Prostate gland (tissue), 2 donors: ENCODE measurements at regions not wholly inside any gene's neighbourhood (a gene's known extent, or its start where the extent isn't known, plus 50 kb on each side); places are given as distances from the start of the nearest gene placed in this dataset.

Experiments
- DNase-seq: peaks from one replicate; pipeline ENCODE4 v3.0.0-alpha.2; 2019; ENCODE audit warnings: low spot score
- H3K27ac ChIP-seq, 2 donors: fragments of 200-600 bp; sonication (generic); 2 replicates each; pipeline ENCODE4 v1.5.1; 2017 to 2019
- H3K27me3 ChIP-seq: fragments of 200-600 bp; sonication (generic); replicated peaks from 2 replicates; pipeline ENCODE4 v1.5.1; 2019; ENCODE audit not compliant: insufficient read depth
- H3K36me3 ChIP-seq, 2 donors: fragments of 200-600 bp; sonication (generic); 1 replicate in 1 of 2; 2 replicates in 1 of 2; pipeline versions ENCODE4 v1.5.1 to v1.8.1; 2017 to 2019
- H3K4me1 ChIP-seq: fragments of 200-600 bp; sonication (generic); replicated peaks from 2 replicates; pipeline ENCODE4 v1.5.1; 2019
- H3K4me3 ChIP-seq, 2 donors: fragments of 200-600 bp; sonication (generic); 2 replicates each; pipeline ENCODE4 v1.5.1; 2017 to 2019
- H3K9me3 ChIP-seq: fragments of 200-600 bp; sonication (generic); 2 replicates; pipeline ENCODE4 v1.5.1; 2017
- CTCF ChIP-seq, 4 experiments: fragments of 200-600 bp in 2 of 4; fragments of 450-650 bp in 2 of 4; sonication (generic) in 2 of 4; IDR thresholded peaks; 1 replicate in 3 of 4; 2 replicates in 1 of 4; pipeline ENCODE4 v1.5.1; 2016 to 2019; ENCODE audit warnings: antibody characterized with exemption in 4 of 4, mild to moderate bottlenecking in 2 of 4, moderate library complexity in 2 of 4
- POLR2A ChIP-seq: fragments of 450-650 bp; IDR thresholded peaks from one replicate; pipeline ENCODE4 v1.6.1; 2016; ENCODE audit warnings: antibody characterized with exemption, mild to moderate bottlenecking
- POLR2AphosphoS5 ChIP-seq: sonication (generic); formaldehyde crosslinking; IDR thresholded peaks from one replicate; pipeline ENCODE4 v1.6.1; 2017; ENCODE audit warnings: antibody characterized with exemption
- WGBS: methylation state at CpG from one replicate; pipeline ENCODE4 v1.1.5; 2018; 5-methylcytosine and 5-hydroxymethylcytosine counted together
- intact Hi-C: fragments of 100-400 bp; cut with DNase I; formaldehyde crosslinking; loops from one replicate; pipeline ENCODE4 v1.14.2; 2022

- Histone ChIP-seq H3K9me3 (no peaks in the 10 kb centered on the region), H3K27ac (no peak overlapping the region), H3K4me3 (no peak overlapping the region), H3K36me3 (no peaks in the 10 kb centered on the region), H3K27me3 (no peaks in the 10 kb centered on the region), H3K4me1 (no peaks in the 10 kb centered on the region)
- intact Hi-C loops, result no loop called here
- WGBS, result 90% methylated on average over 2 of the region's 2 CpGs
- TF ChIP-seq POLR2AphosphoS5 (no peak), CTCF (IDR thresholded peaks at IDR 0.05) (no peak), POLR2A (no peak)
- DNase-seq, result no peak
Measured at GRCh38 chr6:154885214-154885613, 109.9 kb upstream of the TIAM2 start.

- no peak for DNase-seq
- WGBS, result 95% methylated on average over 4 of the region's 4 CpGs
- intact Hi-C loops, result no loop called here
Measured at GRCh38 chr6:154886016-154886415, 109.1 kb upstream of the TIAM2 start.

GRCh38 chr6:154886471-154886870, 108.6 kb upstream of the TIAM2 start:
- Histone ChIP-seq H3K9me3 (no peaks in the 10 kb centered on the region), H3K27ac (no peak overlapping the region), H3K27me3 (no peaks in the 10 kb centered on the region), H3K4me1 (no peaks in the 10 kb centered on the region), H3K36me3 (no peaks in the 10 kb centered on the region), H3K4me3 (no peak overlapping the region)
- intact Hi-C loops, result no loop called here
- TF ChIP-seq CTCF (IDR thresholded peaks at IDR 0.05) (no peak), POLR2A (no peak), POLR2AphosphoS5 (no peak)
- DNase-seq, result no peak

More at GRCh38 chr6:154886016-154886415, 109.1 kb upstream of the TIAM2 start:
- H3K9me3 ChIP-seq, result no peaks in the 10 kb centered on the region
- H3K27me3 ChIP-seq, result no peaks in the 10 kb centered on the region
- H3K4me1 ChIP-seq, result no peaks in the 10 kb centered on the region
- H3K27ac ChIP-seq, result no peak overlapping the region
- TF ChIP-seq POLR2AphosphoS5 (no peak), CTCF (IDR thresholded peaks at IDR 0.05) (no peak), POLR2A (no peak)
- no peak overlapping the region for H3K4me3 ChIP-seq
- H3K36me3 ChIP-seq, result no peaks in the 10 kb centered on the region

- no peak overlapping the region for H3K27ac ChIP-seq
- TF ChIP-seq POLR2A (no peak), CTCF (IDR thresholded peaks at IDR 0.05) (no peak), POLR2AphosphoS5 (no peak)
- DNase-seq, result no peak
- H3K36me3 ChIP-seq, result no peaks in the 10 kb centered on the region
- 71% methylated on average over 5 of the region's 5 CpGs for WGBS
- H3K4me1 ChIP-seq, result no peaks in the 10 kb centered on the region
- H3K4me3 ChIP-seq, result no peak overlapping the region
- H3K9me3 ChIP-seq, result no peaks in the 10 kb centered on the region
- intact Hi-C loops, result no loop called here
- no peaks in the 10 kb centered on the region for H3K27me3 ChIP-seq
Measured at GRCh38 chr6:154887051-154887450, 108.1 kb upstream of the TIAM2 start.

GRCh38 chr6:154888421-154889295, 106.5 kb upstream of the TIAM2 start:
- Histone ChIP-seq H3K4me3 (no peak overlapping the region), H3K27ac (no peak overlapping the region), H3K27me3 (no peaks in the 10 kb centered on the region), H3K9me3 (no peaks in the 10 kb centered on the region), H3K36me3 (no peaks in the 10 kb centered on the region), H3K4me1 (no peaks in the 10 kb centered on the region)
- DNase-seq, result no peak
- WGBS, result 52% methylated on average over 6 of the region's 6 CpGs
- TF ChIP-seq CTCF (IDR thresholded peaks at IDR 0.05) (no peak), POLR2A (no peak), POLR2AphosphoS5 (no peak)
- intact Hi-C loops, result no loop called here
